ENCODE measurements at regions not wholly inside any gene's neighbourhood (a gene's known extent, or its start where the extent isn't known, plus 50 kb on each side); places are given as distances from the start of the nearest gene placed in this dataset.

- in situ Hi-C loops (cut with HindIII; ENCODE audit: low sequenced_read_pairs), result no loop called here
Observed at GRCh38 chr13:84049443-84050219, 167.4 kb upstream of the SLITRK1 start.

GRCh38 chr13:84044805-84045204 is 162.5 kb upstream of the SLITRK1 start:
- in situ Hi-C loops (cut with HindIII; ENCODE audit: low sequenced_read_pairs), result no loop called here

- in situ Hi-C loops (cut with HindIII; ENCODE audit: low sequenced_read_pairs), result no loop called here
Observed at GRCh38 chr13:84038001-84038400, 155.7 kb upstream of the SLITRK1 start.

- in situ Hi-C loops (cut with HindIII; ENCODE audit: low sequenced_read_pairs), result no loop called here
Observed at GRCh38 chr13:84032116-84032515, 149.8 kb upstream of the SLITRK1 start.

- in situ Hi-C loops (cut with HindIII; ENCODE audit: low sequenced_read_pairs), result no loop called here
Observed at GRCh38 chr13:84031120-84031519, 148.8 kb upstream of the SLITRK1 start.

GRCh38 chr13:84029396-84029795 is 147.1 kb upstream of the SLITRK1 start:
- in situ Hi-C loops (cut with HindIII; ENCODE audit: low sequenced_read_pairs), result no loop called here

GRCh38 chr13:84025824-84026223 is 143.6 kb upstream of the SLITRK1 start:
- in situ Hi-C loops (cut with HindIII; ENCODE audit: low sequenced_read_pairs), result no loop called here

GRCh38 chr13:83996415-83996814 is 114.1 kb upstream of the SLITRK1 start:
- in situ Hi-C loops (cut with HindIII; ENCODE audit: low sequenced_read_pairs), result no loop called here

- in situ Hi-C loops (cut with HindIII; ENCODE audit: low sequenced_read_pairs), result no loop called here
Observed at GRCh38 chr13:83995930-83996329, 113.7 kb upstream of the SLITRK1 start.

GRCh38 chr13:83992566-83993358 is 110.5 kb upstream of the SLITRK1 start:
- in situ Hi-C loops (cut with HindIII; ENCODE audit: low sequenced_read_pairs), result no loop called here

- in situ Hi-C loops (cut with HindIII; ENCODE audit: low sequenced_read_pairs), result no loop called here
Observed at GRCh38 chr13:83987394-83987793, 105.1 kb upstream of the SLITRK1 start.

- in situ Hi-C loops (cut with HindIII; ENCODE audit: low sequenced_read_pairs), result no loop called here
Observed at GRCh38 chr13:83984793-83985192, 102.5 kb upstream of the SLITRK1 start.

GRCh38 chr13:83980331-83980730 is 98.1 kb upstream of the SLITRK1 start:
- in situ Hi-C loops (cut with HindIII; ENCODE audit: low sequenced_read_pairs), result no loop called here

GRCh38 chr13:83975655-83976165 is 93.4 kb upstream of the SLITRK1 start:
- in situ Hi-C loops (cut with HindIII; ENCODE audit: low sequenced_read_pairs), result no loop called here

GRCh38 chr13:83958531-83958930 is 76.3 kb upstream of the SLITRK1 start:
- in situ Hi-C loops (cut with HindIII; ENCODE audit: low sequenced_read_pairs), result no loop called here

GRCh38 chr13:83955011-83955410 is 72.7 kb upstream of the SLITRK1 start:
- in situ Hi-C loops (cut with HindIII; ENCODE audit: low sequenced_read_pairs), result no loop called here

GRCh38 chr13:83953916-83954315 is 71.6 kb upstream of the SLITRK1 start:
- in situ Hi-C loops (cut with HindIII; ENCODE audit: low sequenced_read_pairs), result no loop called here

GRCh38 chr13:83950293-83950692 is 68.0 kb upstream of the SLITRK1 start:
- in situ Hi-C loops (cut with HindIII; ENCODE audit: low sequenced_read_pairs), result no loop called here

GRCh38 chr13:83943530-83944279 is 61.4 kb upstream of the SLITRK1 start:
- in situ Hi-C loops (cut with HindIII; ENCODE audit: low sequenced_read_pairs), result no loop called here

- in situ Hi-C loops (cut with HindIII; ENCODE audit: low sequenced_read_pairs), result no loop called here
Observed at GRCh38 chr13:83941701-83942335, 59.5 kb upstream of the SLITRK1 start.

GRCh38 chr13:83940742-83941141 is 58.5 kb upstream of the SLITRK1 start:
- in situ Hi-C loops (cut with HindIII; ENCODE audit: low sequenced_read_pairs), result no loop called here

Data from DLD1 (cell line).